ENCODE measurements at regions not wholly inside any gene's neighbourhood (a gene's known extent, or its start where the extent isn't known, plus 50 kb on each side); places are given as distances from the start of the nearest gene placed in this dataset.
"Not testable (repeated sequence)": the region's sequence is repeated elsewhere in the genome, so short reads cannot be mapped to it uniquely, and the experiment has no call there.

- H3K36me3 Mint-ChIP-seq (ENCODE audit: insufficient read depth), result no peaks in the 10 kb centered on the region
- H3K27me3 Mint-ChIP-seq, result peaks cover 12% of the 10 kb centered on the region
- H3K9me3 Mint-ChIP-seq (ENCODE audit: low read depth), result peaks cover under 1% of the 10 kb centered on the region
- DNase-seq (ENCODE audit: low spot score, unreplicated experiment), result no peak
- TF ChIP-seq CTCF (IDR thresholded peaks at IDR 0.05; ENCODE audit: unreplicated experiment), result no peak
- H3K4me3 Mint-ChIP-seq (ENCODE audit: low read depth), result no peak overlapping the region
- no peak overlapping the region for H3K27ac Mint-ChIP-seq
- peaks cover 7% of the 10 kb centered on the region for H3K4me1 Mint-ChIP-seq (ENCODE audit: low read depth)
Observed at GRCh38 chr18:10169814-10170213, 256.0 kb downstream of the VAPA start.

- Mint-ChIP-seq H3K9me3 (ENCODE audit: low read depth) (peaks cover 6% of the 10 kb centered on the region), H3K4me1 (ENCODE audit: low read depth) (peaks cover 7% of the 10 kb centered on the region), H3K36me3 (ENCODE audit: insufficient read depth) (no peaks in the 10 kb centered on the region), H3K4me3 (ENCODE audit: low read depth) (no peak overlapping the region), H3K27me3 (peaks cover 9% of the 10 kb centered on the region), H3K27ac (no peak overlapping the region)
- no peak for TF ChIP-seq CTCF (IDR thresholded peaks at IDR 0.05; ENCODE audit: unreplicated experiment)
- DNase-seq (ENCODE audit: low spot score, unreplicated experiment), result no peak
Observed at GRCh38 chr18:10170375-10170774, 256.6 kb downstream of the VAPA start.

GRCh38 chr18:10175333-10175732 lies 261.5 kb downstream of the VAPA start:
- not testable (repeated sequence) for H3K4me3 Mint-ChIP-seq (ENCODE audit: low read depth); H3K36me3 Mint-ChIP-seq (ENCODE audit: insufficient read depth); H3K27me3 Mint-ChIP-seq; H3K4me1 Mint-ChIP-seq (ENCODE audit: low read depth); DNase-seq (ENCODE audit: low spot score, unreplicated experiment); H3K27ac Mint-ChIP-seq; H3K9me3 Mint-ChIP-seq (ENCODE audit: low read depth)

- H3K36me3 Mint-ChIP-seq (ENCODE audit: insufficient read depth); H3K9me3 Mint-ChIP-seq (ENCODE audit: low read depth); DNase-seq (ENCODE audit: low spot score, unreplicated experiment); H3K27me3 Mint-ChIP-seq; H3K27ac Mint-ChIP-seq; H3K4me3 Mint-ChIP-seq (ENCODE audit: low read depth): not testable (repeated sequence)
- H3K4me1 Mint-ChIP-seq (ENCODE audit: low read depth), result peaks cover 13% of the 10 kb centered on the region
Observed at GRCh38 chr18:10179326-10179725, 265.5 kb downstream of the VAPA start.

GRCh38 chr18:10182009-10182624 lies 268.3 kb downstream of the VAPA start:
- Mint-ChIP-seq H3K27me3 (no peaks in the 10 kb centered on the region), H3K27ac (peak overlapping the region; percentile 51), H3K4me1 (ENCODE audit: low read depth) (peaks cover 5% of the 10 kb centered on the region), H3K9me3 (ENCODE audit: low read depth) (peaks cover 3% of the 10 kb centered on the region), H3K4me3 (ENCODE audit: low read depth) (no peak overlapping the region), H3K36me3 (ENCODE audit: insufficient read depth) (no peaks in the 10 kb centered on the region)
- no peak for DNase-seq (ENCODE audit: low spot score, unreplicated experiment)
- TF ChIP-seq CTCF (IDR thresholded peaks at IDR 0.05; ENCODE audit: unreplicated experiment), result no peak

- TF ChIP-seq CTCF (IDR thresholded peaks at IDR 0.05; ENCODE audit: unreplicated experiment), result no peak
- Mint-ChIP-seq H3K9me3 (ENCODE audit: low read depth) (peaks cover 3% of the 10 kb centered on the region), H3K36me3 (ENCODE audit: insufficient read depth) (no peaks in the 10 kb centered on the region), H3K27ac (no peak overlapping the region), H3K4me1 (ENCODE audit: low read depth) (peaks cover 12% of the 10 kb centered on the region), H3K4me3 (ENCODE audit: low read depth) (no peak overlapping the region), H3K27me3 (peaks cover 3% of the 10 kb centered on the region)
- DNase-seq (ENCODE audit: low spot score, unreplicated experiment), result no peak
Observed at GRCh38 chr18:10184776-10185175, 269.7 kb upstream of the APCDD1 start.

Measured in progenitor cell of endocrine pancreas (in vitro differentiated cells).